GM21576 (cell line): ENCODE measurements at regions not wholly inside any gene's neighbourhood (a gene's known extent, or its start where the extent isn't known, plus 50 kb on each side); places are given as distances from the start of the nearest gene placed in this dataset.

Experiments
- ATAC-seq: cut with Tn5 transposase; IDR thresholded peaks from one replicate; pipeline ENCODE4 v1.9.1; 2021; ENCODE audit warnings: mild to moderate bottlenecking, moderate library complexity; ENCODE audit not compliant: unreplicated experiment

- no peak for ATAC-seq
Observed at GRCh38 chr14:25215607-25216006, 165.7 kb upstream of the STXBP6 start.

- ATAC-seq: no peak
Observed at GRCh38 chr14:25197885-25198284, 147.9 kb upstream of the STXBP6 start.

- no peak for ATAC-seq
Observed at GRCh38 chr14:25180221-25180620, 130.3 kb upstream of the STXBP6 start.

- ATAC-seq: no peak
Observed at GRCh38 chr14:25178255-25178654, 128.3 kb upstream of the STXBP6 start.

GRCh38 chr14:25150934-25151790, 101.2 kb upstream of the STXBP6 start:
- no peak for ATAC-seq

- no peak for ATAC-seq
Observed at GRCh38 chr14:25150401-25150800, 100.5 kb upstream of the STXBP6 start.

- ATAC-seq: no peak
Observed at GRCh38 chr14:25140411-25140810, 90.5 kb upstream of the STXBP6 start.

- no peak for ATAC-seq
Observed at GRCh38 chr14:25136811-25137210, 86.9 kb upstream of the STXBP6 start.

- no peak for ATAC-seq
Observed at GRCh38 chr14:25134184-25134583, 84.2 kb upstream of the STXBP6 start.

GRCh38 chr14:25132732-25133422, 82.9 kb upstream of the STXBP6 start:
- ATAC-seq: peak; percentile 92

- ATAC-seq: no peak
Observed at GRCh38 chr14:25132094-25132493, 82.1 kb upstream of the STXBP6 start.

- ATAC-seq: no peak
Observed at GRCh38 chr14:25122843-25123242, 72.9 kb upstream of the STXBP6 start.

- no peak for ATAC-seq
Observed at GRCh38 chr14:25122211-25122610, 72.3 kb upstream of the STXBP6 start.

GRCh38 chr14:25121337-25122129, 71.6 kb upstream of the STXBP6 start:
- no peak for ATAC-seq

GRCh38 chr14:25120261-25120660, 70.3 kb upstream of the STXBP6 start:
- ATAC-seq: no peak

- ATAC-seq: no peak
Observed at GRCh38 chr14:25118671-25119070, 68.7 kb upstream of the STXBP6 start.

GRCh38 chr14:25117342-25117741, 67.4 kb upstream of the STXBP6 start:
- no peak for ATAC-seq

- no peak for ATAC-seq
Observed at GRCh38 chr14:25116607-25117006, 66.7 kb upstream of the STXBP6 start.

GRCh38 chr14:25113394-25113793, 63.4 kb upstream of the STXBP6 start:
- no peak for ATAC-seq

GRCh38 chr14:25111061-25111601, 61.2 kb upstream of the STXBP6 start:
- no peak for ATAC-seq

GRCh38 chr14:25110106-25110505, 60.2 kb upstream of the STXBP6 start:
- no peak for ATAC-seq
